Kidney (tissue), 13 donors: ENCODE measurements at regions not wholly inside any gene's neighbourhood (a gene's known extent, or its start where the extent isn't known, plus 50 kb on each side); places are given as distances from the start of the nearest gene placed in this dataset.

ENCODE experiments used
- DNase-seq, 5 donors: peaks; one replicate each; pipeline ENCODE4 v3.0.0-alpha.2; 2013 to 2020
- FAIRE-seq: peaks from 2 replicates; lab custom pipeline; 2012; peaks lifted over from hg19 to GRCh38; lab: Jason Lieb, UNC
- H3K27ac ChIP-seq, 2 donors: one replicate each; pipeline ENCODE4 v1.7.0; 2013; ENCODE audit warnings: low read depth in 2 of 2, low read length in 2 of 2, inconsistent platforms in 1 of 2
- H3K27me3 ChIP-seq: one replicate; pipeline ENCODE4 v1.7.1; 2013; ENCODE audit warnings: low read length, inconsistent platforms; ENCODE audit not compliant: control insufficient read depth, insufficient read depth
- H3K36me3 ChIP-seq, 3 donors: one replicate each; pipeline versions ENCODE4 v1.7.0 to v1.7.1; 2013; ENCODE audit warnings: low read length in 3 of 3, control low read depth in 1 of 3, inconsistent platforms in 1 of 3; ENCODE audit not compliant: insufficient read depth in 3 of 3, control insufficient read depth in 2 of 3
- H3K4me1 ChIP-seq, 3 donors: one replicate each; pipeline versions ENCODE4 v1.7.0 to v1.7.1; 2013; ENCODE audit warnings: low read length in 3 of 3, inconsistent platforms in 1 of 3, low read depth in 1 of 3; ENCODE audit not compliant: control insufficient read depth in 2 of 3, insufficient read depth in 2 of 3
- H3K4me3 ChIP-seq, 3 donors: one replicate each; pipeline versions ENCODE4 v1.7.0 to v1.8.1; 2013; ENCODE audit warnings: low read length in 3 of 3, control low read depth in 1 of 3, inconsistent platforms in 1 of 3
- H3K9ac ChIP-seq, 3 donors: one replicate each; pipeline versions ENCODE4 v1.7.0 to v1.7.1; 2013; ENCODE audit warnings: low read length in 3 of 3, control low read depth in 1 of 3, inconsistent platforms in 1 of 3
- H3K9me3 ChIP-seq, 3 donors: one replicate each; pipeline versions ENCODE4 v1.7.0 to v1.7.1; 2013; ENCODE audit warnings: low read length in 3 of 3, control low read depth in 1 of 3, inconsistent platforms in 1 of 3; ENCODE audit not compliant: control insufficient read depth in 2 of 3, insufficient read depth in 1 of 3
- CTCF ChIP-seq: IDR thresholded peaks from 3 replicates; pipeline ENCODE4 v1.5.1; 2012; ENCODE audit warnings: mild to moderate bottlenecking, moderate library complexity, borderline replicate concordance; ENCODE audit not compliant: insufficient read depth; ENCODE audit errors: extremely low read depth
- intact Hi-C: fragments of 100-400 bp; cut with DNase I; formaldehyde crosslinking; loops from one replicate; pipeline ENCODE4 v1.11.1; 2022
- donor health status: control.
- donor health status: control.
- donor health status: control.
- donor health status: control.
- donor health status: control.
- donor health status: DM: yes; HTN: yes; CAD: no.
- donor health status: Normal renal cell carcinoma (clear cell type).

GRCh38 chr16:17921357-17921978 lies 415.1 kb downstream of the NPIPA8 start:
- no peaks in the 10 kb centered on the region for H3K36me3 ChIP-seq
- no peaks in the 10 kb centered on the region for H3K4me1 ChIP-seq
- H3K4me3 ChIP-seq = no peak overlapping the region
- H3K27me3 ChIP-seq = no peaks in the 10 kb centered on the region
- DNase-seq (no peak), FAIRE-seq (no peak)
- intact Hi-C loops = no loop called here
- H3K9me3 ChIP-seq = peaks cover 0 to 14% (median 0%) of the 10 kb centered on the region in 3 donors
- no peak overlapping the region for H3K27ac ChIP-seq
- peak; percentile 23 for TF ChIP-seq CTCF
- no peak overlapping the region for H3K9ac ChIP-seq

GRCh38 chr16:17917316-17918019 lies 419.1 kb downstream of the NPIPA8 start:
- TF ChIP-seq CTCF = no peak
- no peak overlapping the region for H3K27ac ChIP-seq
- no peaks in the 10 kb centered on the region for H3K4me1 ChIP-seq
- DNase-seq = no peak
- no peak overlapping the region for H3K9ac ChIP-seq
- no peaks in the 10 kb centered on the region for H3K36me3 ChIP-seq
- FAIRE-seq = no peak
- intact Hi-C loops = no loop called here
- no peaks in the 10 kb centered on the region for H3K27me3 ChIP-seq
- H3K9me3 ChIP-seq = peaks cover 0 to 17% (median 0%) of the 10 kb centered on the region in 3 donors
- H3K4me3 ChIP-seq = no peak overlapping the region

GRCh38 chr16:17915791-17916190 lies 420.7 kb downstream of the NPIPA8 start:
- Histone ChIP-seq H3K4me3 (no peak overlapping the region), H3K4me1 (no peaks in the 10 kb centered on the region), H3K27ac (no peak overlapping the region), H3K36me3 (no peaks in the 10 kb centered on the region), H3K9me3 (peaks cover 0 to 17% (median 0%) of the 10 kb centered on the region in 3 donors), H3K27me3 (no peaks in the 10 kb centered on the region), H3K9ac (no peak overlapping the region)
- intact Hi-C loops = no loop called here
- no peak for TF ChIP-seq CTCF
- DNase-seq = no peak
- FAIRE-seq = no peak
